Stimulated activated CD8-positive, alpha-beta memory T cell treated with anti-CD3 and anti-CD28 coated beads, Interleukin-7, amount 100 ng/mL, for 4 hours (primary cell): ENCODE measurements at regions not wholly inside any gene's neighbourhood (a gene's known extent, or its start where the extent isn't known, plus 50 kb on each side); places are given as distances from the start of the nearest gene placed in this dataset.
"Not testable (repeated sequence)": the region's sequence is repeated elsewhere in the genome, so short reads cannot be mapped to it uniquely, and the experiment has no call there.

Experiments
- DNase-seq, 2 donors: peaks; one replicate each; pipeline ENCODE4 v3.0.0-alpha.2; 2020; ENCODE audit warnings: low read depth in 2 of 2

GRCh38 chr1:147062956-147063355 lies 109.3 kb downstream of the PRKAB2 start:
- DNase-seq, result no peak

GRCh38 chr1:147061880-147062279 lies 110.4 kb downstream of the PRKAB2 start:
- DNase-seq, result not testable (repeated sequence)

- no peak for DNase-seq
Measured at GRCh38 chr1:147053269-147053668, 115.1 kb downstream of the NBPF12 start.

GRCh38 chr1:147052677-147053076 lies 114.6 kb downstream of the NBPF12 start:
- no peak for DNase-seq

GRCh38 chr1:147052143-147052542 lies 114.0 kb downstream of the NBPF12 start:
- no peak for DNase-seq

- DNase-seq, result no peak
Measured at GRCh38 chr1:147051136-147051535, 113.0 kb downstream of the NBPF12 start.

GRCh38 chr1:147050654-147051053 lies 112.5 kb downstream of the NBPF12 start:
- DNase-seq, result no peak

- DNase-seq, result not testable (repeated sequence)
Measured at GRCh38 chr1:147046863-147047394, 108.8 kb downstream of the NBPF12 start.

- no peak for DNase-seq
Measured at GRCh38 chr1:147046189-147046862, 108.2 kb downstream of the NBPF12 start.
